HEK293 (cell line): ENCODE measurements at regions not wholly inside any gene's neighbourhood (a gene's known extent, or its start where the extent isn't known, plus 50 kb on each side); places are given as distances from the start of the nearest gene placed in this dataset.

Experiments used
- CTCF ChIA-PET: fragments of 350-600 bp; formaldehyde crosslinking; extraction: SDS; loops from one replicate; lab custom pipeline; 2021; ENCODE audit warnings: antibody characterized with exemption; lab: Yijun Ruan, JAX
- POLR2A ChIA-PET: fragments of 300-600 bp; formaldehyde crosslinking; extraction: SDS; loops from one replicate; lab custom pipeline; 2020; ENCODE audit warnings: antibody characterized with exemption, inconsistent platforms; lab: Yijun Ruan, JAX
- H3K27ac ChIP-seq: fragments of 200-500 bp; sonication (Bioruptor generic); 2 replicates; pipeline ENCODE4 v1.5.1; 2014; ENCODE audit warnings: low read depth, low read length, control low read depth, inconsistent platforms; ENCODE audit errors: extremely low read depth
- H3K36me3 ChIP-seq, 2 experiments: fragments of 200-500 bp in 1 of 2; sonication (Bioruptor generic) in 1 of 2; 1 replicate in 1 of 2; 2 replicates in 1 of 2; pipeline ENCODE4 v1.5.1; 2014 to 2017; ENCODE audit warnings: inconsistent platforms in 2 of 2, low read length in 2 of 2; ENCODE audit not compliant: control insufficient read depth in 2 of 2, insufficient read depth in 1 of 2
- H3K4me1 ChIP-seq: fragments of 200-500 bp; sonication (Bioruptor generic); 2 replicates; pipeline ENCODE4 v1.5.1; 2014; ENCODE audit warnings: mild to moderate bottlenecking, low read length, inconsistent platforms; ENCODE audit not compliant: control insufficient read depth, insufficient read depth
- H3K4me3 ChIP-seq: 2 replicates; pipeline ENCODE4 v1.5.1; 2011; ENCODE audit warnings: low read depth, mild to moderate bottlenecking, control low read depth, low read length, moderate library complexity
- H3K9me3 ChIP-seq: fragments of 200-500 bp; sonication (Bioruptor generic); 2 replicates; pipeline ENCODE4 v1.5.1; 2014; ENCODE audit warnings: low read depth, low read length, inconsistent platforms; ENCODE audit not compliant: control insufficient read depth, insufficient read depth
- IKZF3 ChIP-seq: fragments of 450-650 bp; IDR thresholded peaks from 2 replicates; pipeline ENCODE4 v1.5.0; 2018; ENCODE audit warnings: missing biosample characterization, mild to moderate bottlenecking, missing genetic modification characterization, moderate library complexity
- SCRT2 ChIP-seq: fragments of 450-650 bp; formaldehyde crosslinking; IDR thresholded peaks from 2 replicates; pipeline ENCODE4 v1.5.1; 2016; ENCODE audit warnings: missing biosample characterization, missing genetic modification characterization
- ZNF114 ChIP-seq: fragments of 450-650 bp; formaldehyde crosslinking; IDR thresholded peaks from 2 replicates; pipeline ENCODE4 v1.5.0; 2017; ENCODE audit warnings: missing biosample characterization, missing genetic modification characterization
- ZNF24 ChIP-seq: fragments of 450-650 bp; formaldehyde crosslinking; IDR thresholded peaks from 2 replicates; pipeline ENCODE4 v1.5.1; 2016; ENCODE audit warnings: missing biosample characterization, missing genetic modification characterization
- ZNF248 ChIP-seq: fragments of 450-650 bp; formaldehyde crosslinking; IDR thresholded peaks from 2 replicates; pipeline ENCODE4 v1.5.1; 2017; ENCODE audit warnings: missing biosample characterization, missing genetic modification characterization
- ZNF354C ChIP-seq: fragments of 450-650 bp; formaldehyde crosslinking; IDR thresholded peaks from 2 replicates; pipeline ENCODE4 v1.5.1; 2016; ENCODE audit warnings: missing biosample characterization, missing genetic modification characterization, low read depth, borderline replicate concordance
- ZNF48 ChIP-seq: fragments of 450-650 bp; formaldehyde crosslinking; IDR thresholded peaks from 2 replicates; pipeline ENCODE4 v1.5.1; 2016; ENCODE audit warnings: missing biosample characterization, missing genetic modification characterization
- ZNF664 ChIP-seq: fragments of 450-650 bp; formaldehyde crosslinking; IDR thresholded peaks from 2 replicates; pipeline ENCODE4 v1.5.1; 2016; ENCODE audit warnings: missing biosample characterization, missing genetic modification characterization
- ZNF830 ChIP-seq: fragments of 450-650 bp; IDR thresholded peaks from 2 replicates; pipeline ENCODE4 v1.5.0; 2018; ENCODE audit warnings: missing biosample characterization, missing genetic modification characterization, low read depth, mild to moderate bottlenecking, moderate library complexity
- TF ChIP-seq, protein P1 (sequence below): fragments of 450-650 bp; formaldehyde crosslinking; IDR thresholded peaks from 2 replicates; pipeline ENCODE4 v1.5.1; 2017; ENCODE audit warnings: missing biosample characterization, missing genetic modification characterization
- TF ChIP-seq, protein P2 (sequence below): fragments of 450-650 bp; formaldehyde crosslinking; IDR thresholded peaks from 2 replicates; pipeline ENCODE4 v1.5.1; 2016; ENCODE audit warnings: missing biosample characterization, missing genetic modification characterization
- TF ChIP-seq, protein P3 (sequence below): fragments of 450-650 bp; formaldehyde crosslinking; IDR thresholded peaks from 2 replicates; pipeline ENCODE4 v1.5.1; 2016; ENCODE audit warnings: missing biosample characterization, missing genetic modification characterization
- TF ChIP-seq, protein P4 (sequence below): fragments of 450-650 bp; formaldehyde crosslinking; IDR thresholded peaks from 2 replicates; pipeline ENCODE4 v1.5.1; 2016; ENCODE audit warnings: missing biosample characterization, missing genetic modification characterization
- TF ChIP-seq, protein P5 (sequence below): fragments of 450-650 bp; formaldehyde crosslinking; IDR thresholded peaks from 2 replicates; pipeline ENCODE4 v1.5.1; 2016; ENCODE audit warnings: missing biosample characterization, missing genetic modification characterization
- TF ChIP-seq, protein P6 (sequence below): fragments of 450-650 bp; formaldehyde crosslinking; IDR thresholded peaks from 2 replicates; pipeline ENCODE4; 2016; ENCODE audit warnings: missing biosample characterization, missing genetic modification characterization
- TF ChIP-seq, protein P7 (sequence below): fragments of 450-650 bp; formaldehyde crosslinking; IDR thresholded peaks from 2 replicates; pipeline ENCODE4 v1.5.1; 2016; ENCODE audit warnings: missing biosample characterization, missing genetic modification characterization
- TF ChIP-seq, protein P8 (sequence below): fragments of 450-650 bp; formaldehyde crosslinking; IDR thresholded peaks from 2 replicates; pipeline ENCODE4 v1.5.1; 2016; ENCODE audit warnings: missing biosample characterization, missing genetic modification characterization

DNA sequence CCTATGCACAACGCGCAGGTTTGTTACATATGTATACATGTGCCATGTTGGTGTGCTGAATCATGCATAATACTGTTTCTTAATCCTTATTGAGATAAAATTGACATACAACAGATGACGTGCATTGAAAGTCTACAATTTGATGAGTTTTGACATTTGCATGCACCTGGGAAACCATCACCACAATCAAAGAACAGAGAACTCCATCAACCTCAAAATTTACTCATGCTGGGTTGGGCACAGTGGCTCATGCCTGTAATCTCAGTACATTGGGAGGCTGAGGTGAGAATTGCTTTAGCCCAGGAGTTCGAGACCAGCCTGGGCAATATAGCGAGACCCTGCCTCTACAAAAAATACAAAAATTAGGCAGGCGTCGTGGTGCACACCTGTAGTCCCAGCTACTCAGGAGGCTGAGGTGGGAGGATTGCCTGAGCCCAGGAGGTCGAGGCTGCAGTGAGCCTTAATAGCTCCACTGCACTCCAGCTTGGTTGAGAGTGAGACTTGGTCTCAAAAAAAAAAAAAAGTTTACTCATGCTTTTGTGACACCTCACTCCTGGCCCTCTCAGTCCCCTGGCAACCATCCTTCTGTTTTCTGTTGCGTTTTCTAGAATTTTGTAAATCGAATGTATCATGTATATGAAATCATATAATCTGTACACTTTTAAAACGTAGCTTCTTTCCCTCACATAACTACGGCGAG, 56.6 kb downstream of the BHLHE40 start (continued):
- TF ChIP-seq, protein P1, sequence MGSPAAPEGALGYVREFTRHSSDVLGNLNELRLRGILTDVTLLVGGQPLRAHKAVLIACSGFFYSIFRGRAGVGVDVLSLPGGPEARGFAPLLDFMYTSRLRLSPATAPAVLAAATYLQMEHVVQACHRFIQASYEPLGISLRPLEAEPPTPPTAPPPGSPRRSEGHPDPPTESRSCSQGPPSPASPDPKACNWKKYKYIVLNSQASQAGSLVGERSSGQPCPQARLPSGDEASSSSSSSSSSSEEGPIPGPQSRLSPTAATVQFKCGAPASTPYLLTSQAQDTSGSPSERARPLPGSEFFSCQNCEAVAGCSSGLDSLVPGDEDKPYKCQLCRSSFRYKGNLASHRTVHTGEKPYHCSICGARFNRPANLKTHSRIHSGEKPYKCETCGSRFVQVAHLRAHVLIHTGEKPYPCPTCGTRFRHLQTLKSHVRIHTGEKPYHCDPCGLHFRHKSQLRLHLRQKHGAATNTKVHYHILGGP (tag by site-specific recombination): no peak

DNA sequence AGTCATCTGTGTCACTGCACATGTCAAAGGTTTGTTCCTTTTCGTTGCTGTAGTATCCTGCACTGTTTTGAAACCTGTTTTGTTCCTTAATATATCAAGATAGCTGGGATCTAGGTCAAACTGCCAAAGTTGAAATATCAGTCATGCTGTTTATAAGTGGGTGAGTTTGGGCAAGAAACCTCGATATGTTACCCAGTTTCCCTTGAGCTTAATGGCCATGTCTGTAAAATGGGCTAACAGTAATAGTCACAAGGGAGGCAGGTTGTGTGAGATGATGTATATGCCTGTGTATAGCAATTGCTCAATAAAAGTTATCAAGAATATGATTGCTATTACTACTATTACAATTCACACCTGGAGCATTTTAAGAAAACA, 57.1 kb downstream of the BHLHE40 start:
- ChIA-PET POLR2A (interaction anchor here (0.6 to 1.5 kb wide), 2 partner anchors 58 to 198 kb away, joined by 3 to 7 read pairs; no protein-coding TSS in a partner anchor), CTCF (interaction anchor here (1.0 to 1.4 kb wide), 3 partner anchors 60 to 324 kb away, joined by 3 to 5 read pairs (median 3); no protein-coding TSS in a partner anchor)
- H3K27ac ChIP-seq: no peak overlapping the region
- H3K4me1 ChIP-seq: 0 out of 2 replicates have a peak, but pooled peaks cover 2% of the 10 kb centered on the region
- no peaks in the 10 kb centered on the region for H3K36me3 ChIP-seq
- H3K4me3 ChIP-seq: no peak overlapping the region
- TF ChIP-seq ZNF830 (tag by site-specific recombination): no peak
- TF ChIP-seq, protein P2, sequence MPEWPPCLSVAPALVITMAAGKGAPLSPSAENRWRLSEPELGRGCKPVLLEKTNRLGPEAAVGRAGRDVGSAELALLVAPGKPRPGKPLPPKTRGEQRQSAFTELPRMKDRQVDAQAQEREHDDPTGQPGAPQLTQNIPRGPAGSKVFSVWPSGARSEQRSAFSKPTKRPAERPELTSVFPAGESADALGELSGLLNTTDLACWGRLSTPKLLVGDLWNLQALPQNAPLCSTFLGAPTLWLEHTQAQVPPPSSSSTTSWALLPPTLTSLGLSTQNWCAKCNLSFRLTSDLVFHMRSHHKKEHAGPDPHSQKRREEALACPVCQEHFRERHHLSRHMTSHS (tag by site-specific recombination): no peak
- TF ChIP-seq, protein P3, sequence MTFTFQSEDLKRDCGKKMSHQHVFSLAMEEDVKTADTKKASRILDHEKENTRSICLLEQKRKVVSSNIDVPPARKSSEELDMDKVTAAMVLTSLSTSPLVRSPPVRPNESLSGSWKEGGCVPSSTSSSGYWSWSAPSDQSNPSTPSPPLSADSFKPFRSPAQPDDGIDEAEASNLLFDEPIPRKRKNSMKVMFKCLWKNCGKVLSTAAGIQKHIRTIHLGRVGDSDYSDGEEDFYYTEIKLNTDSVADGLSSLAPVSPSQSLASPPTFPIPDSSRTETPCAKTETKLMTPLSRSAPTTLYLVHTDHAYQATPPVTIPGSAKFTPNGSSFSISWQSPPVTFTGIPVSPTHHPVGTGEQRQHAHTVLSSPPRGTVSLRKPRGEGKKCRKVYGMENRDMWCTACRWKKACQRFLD: no peak
- TF ChIP-seq ZNF664 (tag by site-specific recombination): peak; percentile 48; the same call in 1 of the 2 replicates
- TF ChIP-seq, protein P4, sequence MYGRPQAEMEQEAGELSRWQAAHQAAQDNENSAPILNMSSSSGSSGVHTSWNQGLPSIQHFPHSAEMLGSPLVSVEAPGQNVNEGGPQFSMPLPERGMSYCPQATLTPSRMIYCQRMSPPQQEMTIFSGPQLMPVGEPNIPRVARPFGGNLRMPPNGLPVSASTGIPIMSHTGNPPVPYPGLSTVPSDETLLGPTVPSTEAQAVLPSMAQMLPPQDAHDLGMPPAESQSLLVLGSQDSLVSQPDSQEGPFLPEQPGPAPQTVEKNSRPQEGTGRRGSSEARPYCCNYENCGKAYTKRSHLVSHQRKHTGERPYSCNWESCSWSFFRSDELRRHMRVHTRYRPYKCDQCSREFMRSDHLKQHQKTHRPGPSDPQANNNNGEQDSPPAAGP (tag by site-specific recombination): no peak
- H3K9me3 ChIP-seq: no peaks in the 10 kb centered on the region

DNA sequence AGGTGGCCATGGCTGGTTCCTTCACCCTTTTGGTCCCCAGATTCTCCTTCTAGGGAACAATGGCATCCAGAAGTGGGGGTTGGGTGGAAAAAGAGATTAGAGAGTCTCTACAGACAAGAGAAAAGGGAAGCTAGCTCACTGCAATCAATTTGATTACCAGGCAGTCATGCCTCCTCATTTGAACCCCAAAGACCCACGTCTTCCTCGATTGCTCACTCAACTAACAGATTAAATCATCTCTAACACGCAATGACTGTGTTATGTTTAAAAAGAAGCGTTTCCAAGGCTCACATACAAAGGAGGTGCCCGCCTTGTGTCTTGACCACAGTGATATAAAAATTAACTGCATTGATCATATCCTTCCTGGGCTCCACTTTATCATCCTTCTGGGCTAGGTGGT, 57.6 kb downstream of the BHLHE40 start:
- H3K4me1 ChIP-seq: 0 out of 2 replicates have a peak, but pooled peaks cover 2% of the 10 kb centered on the region
- no peaks in the 10 kb centered on the region for H3K9me3 ChIP-seq
- H3K36me3 ChIP-seq: no peaks in the 10 kb centered on the region
- CTCF ChIA-PET: interaction anchor here (0.6 to 1.4 kb wide), 4 partner anchors 9 to 325 kb away, joined by 3 to 5 read pairs (median 3); no protein-coding TSS in a partner anchor
- POLR2A ChIA-PET: interaction anchor here (1.5 kb wide), 1 partner anchor 58 kb away, joined by 3 read pairs; no protein-coding TSS in a partner anchor
- no peak overlapping the region for H3K27ac ChIP-seq
- H3K4me3 ChIP-seq: no peak overlapping the region
- TF ChIP-seq ZNF48 (tag by site-specific recombination) (no peak), SCRT2 (tag by site-specific recombination) (no peak), ZNF114 (tag by site-specific recombination) (no peak), IKZF3 (no peak), ZNF248 (no peak), ZNF354C (tag by site-specific recombination) (no peak), ZNF24 (tag by site-specific recombination) (no peak)
- TF ChIP-seq, protein P5, sequence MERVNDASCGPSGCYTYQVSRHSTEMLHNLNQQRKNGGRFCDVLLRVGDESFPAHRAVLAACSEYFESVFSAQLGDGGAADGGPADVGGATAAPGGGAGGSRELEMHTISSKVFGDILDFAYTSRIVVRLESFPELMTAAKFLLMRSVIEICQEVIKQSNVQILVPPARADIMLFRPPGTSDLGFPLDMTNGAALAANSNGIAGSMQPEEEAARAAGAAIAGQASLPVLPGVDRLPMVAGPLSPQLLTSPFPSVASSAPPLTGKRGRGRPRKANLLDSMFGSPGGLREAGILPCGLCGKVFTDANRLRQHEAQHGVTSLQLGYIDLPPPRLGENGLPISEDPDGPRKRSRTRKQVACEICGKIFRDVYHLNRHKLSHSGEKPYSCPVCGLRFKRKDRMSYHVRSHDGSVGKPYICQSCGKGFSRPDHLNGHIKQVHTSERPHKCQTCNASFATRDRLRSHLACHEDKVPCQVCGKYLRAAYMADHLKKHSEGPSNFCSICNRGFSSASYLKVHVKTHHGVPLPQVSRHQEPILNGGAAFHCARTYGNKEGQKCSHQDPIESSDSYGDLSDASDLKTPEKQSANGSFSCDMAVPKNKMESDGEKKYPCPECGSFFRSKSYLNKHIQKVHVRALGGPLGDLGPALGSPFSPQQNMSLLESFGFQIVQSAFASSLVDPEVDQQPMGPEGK (tag by site-specific recombination): no peak
- TF ChIP-seq, protein P6, sequence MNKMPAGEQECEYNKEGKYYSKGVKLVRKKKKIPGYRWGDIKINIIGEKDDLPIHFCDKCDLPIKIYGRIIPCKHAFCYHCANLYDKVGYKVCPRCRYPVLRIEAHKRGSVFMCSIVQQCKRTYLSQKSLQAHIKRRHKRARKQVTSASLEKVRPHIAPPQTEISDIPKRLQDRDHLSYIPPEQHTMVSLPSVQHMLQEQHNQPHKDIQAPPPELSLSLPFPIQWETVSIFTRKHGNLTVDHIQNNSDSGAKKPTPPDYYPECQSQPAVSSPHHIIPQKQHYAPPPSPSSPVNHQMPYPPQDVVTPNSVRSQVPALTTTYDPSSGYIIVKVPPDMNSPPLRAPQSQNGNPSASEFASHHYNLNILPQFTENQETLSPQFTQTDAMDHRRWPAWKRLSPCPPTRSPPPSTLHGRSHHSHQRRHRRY (tag by site-specific recombination): no peak
- TF ChIP-seq, protein P7, sequence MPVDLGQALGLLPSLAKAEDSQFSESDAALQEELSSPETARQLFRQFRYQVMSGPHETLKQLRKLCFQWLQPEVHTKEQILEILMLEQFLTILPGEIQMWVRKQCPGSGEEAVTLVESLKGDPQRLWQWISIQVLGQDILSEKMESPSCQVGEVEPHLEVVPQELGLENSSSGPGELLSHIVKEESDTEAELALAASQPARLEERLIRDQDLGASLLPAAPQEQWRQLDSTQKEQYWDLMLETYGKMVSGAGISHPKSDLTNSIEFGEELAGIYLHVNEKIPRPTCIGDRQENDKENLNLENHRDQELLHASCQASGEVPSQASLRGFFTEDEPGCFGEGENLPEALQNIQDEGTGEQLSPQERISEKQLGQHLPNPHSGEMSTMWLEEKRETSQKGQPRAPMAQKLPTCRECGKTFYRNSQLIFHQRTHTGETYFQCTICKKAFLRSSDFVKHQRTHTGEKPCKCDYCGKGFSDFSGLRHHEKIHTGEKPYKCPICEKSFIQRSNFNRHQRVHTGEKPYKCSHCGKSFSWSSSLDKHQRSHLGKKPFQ (tag by site-specific recombination): no peak
- TF ChIP-seq, protein P8, sequence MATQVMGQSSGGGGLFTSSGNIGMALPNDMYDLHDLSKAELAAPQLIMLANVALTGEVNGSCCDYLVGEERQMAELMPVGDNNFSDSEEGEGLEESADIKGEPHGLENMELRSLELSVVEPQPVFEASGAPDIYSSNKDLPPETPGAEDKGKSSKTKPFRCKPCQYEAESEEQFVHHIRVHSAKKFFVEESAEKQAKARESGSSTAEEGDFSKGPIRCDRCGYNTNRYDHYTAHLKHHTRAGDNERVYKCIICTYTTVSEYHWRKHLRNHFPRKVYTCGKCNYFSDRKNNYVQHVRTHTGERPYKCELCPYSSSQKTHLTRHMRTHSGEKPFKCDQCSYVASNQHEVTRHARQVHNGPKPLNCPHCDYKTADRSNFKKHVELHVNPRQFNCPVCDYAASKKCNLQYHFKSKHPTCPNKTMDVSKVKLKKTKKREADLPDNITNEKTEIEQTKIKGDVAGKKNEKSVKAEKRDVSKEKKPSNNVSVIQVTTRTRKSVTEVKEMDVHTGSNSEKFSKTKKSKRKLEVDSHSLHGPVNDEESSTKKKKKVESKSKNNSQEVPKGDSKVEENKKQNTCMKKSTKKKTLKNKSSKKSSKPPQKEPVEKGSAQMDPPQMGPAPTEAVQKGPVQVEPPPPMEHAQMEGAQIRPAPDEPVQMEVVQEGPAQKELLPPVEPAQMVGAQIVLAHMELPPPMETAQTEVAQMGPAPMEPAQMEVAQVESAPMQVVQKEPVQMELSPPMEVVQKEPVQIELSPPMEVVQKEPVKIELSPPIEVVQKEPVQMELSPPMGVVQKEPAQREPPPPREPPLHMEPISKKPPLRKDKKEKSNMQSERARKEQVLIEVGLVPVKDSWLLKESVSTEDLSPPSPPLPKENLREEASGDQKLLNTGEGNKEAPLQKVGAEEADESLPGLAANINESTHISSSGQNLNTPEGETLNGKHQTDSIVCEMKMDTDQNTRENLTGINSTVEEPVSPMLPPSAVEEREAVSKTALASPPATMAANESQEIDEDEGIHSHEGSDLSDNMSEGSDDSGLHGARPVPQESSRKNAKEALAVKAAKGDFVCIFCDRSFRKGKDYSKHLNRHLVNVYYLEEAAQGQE (tag by site-specific recombination): no peak
